NCI-H2081 treated with DMSO at 0.1 percent for 48 hours (cell line): ENCODE measurements at regions not wholly inside any gene's neighbourhood (a gene's known extent, or its start where the extent isn't known, plus 50 kb on each side); places are given as distances from the start of the nearest gene placed in this dataset.
A peak's percentile ranks its signal among the peaks of the same experiment; 100 is the strongest.

ENCODE experiments used
- DNase-seq: peaks from one replicate; lab custom pipeline; 2025; lab: John Stamatoyannopoulos, UW

- no peak for DNase-seq
Measured at GRCh38 chr4:187602339-187603092, 393.1 kb upstream of the ZFP42 start.

- DNase-seq, result no peak
Measured at GRCh38 chr4:187603093-187604025, 392.2 kb upstream of the ZFP42 start.

- no peak for DNase-seq
Measured at GRCh38 chr4:187604984-187605383, 390.6 kb upstream of the ZFP42 start.

- DNase-seq, result peak; percentile 2
Measured at GRCh38 chr4:187606581-187606980, 389.0 kb upstream of the ZFP42 start.

GRCh38 chr4:187608001-187608421, 387.6 kb upstream of the ZFP42 start:
- no peak for DNase-seq

GRCh38 chr4:187612301-187612700, 383.3 kb upstream of the ZFP42 start:
- no peak for DNase-seq

GRCh38 chr4:187613089-187613839, 382.3 kb upstream of the ZFP42 start:
- DNase-seq, result no peak

GRCh38 chr4:187615972-187616371, 379.6 kb upstream of the ZFP42 start:
- DNase-seq, result no peak

GRCh38 chr4:187617113-187617512, 378.5 kb upstream of the ZFP42 start:
- peak; percentile 7 for DNase-seq

- DNase-seq, result no peak
Measured at GRCh38 chr4:187618701-187619281, 376.8 kb upstream of the ZFP42 start.

GRCh38 chr4:187619319-187619718, 376.3 kb upstream of the ZFP42 start:
- DNase-seq, result no peak

GRCh38 chr4:187632260-187632995, 363.1 kb upstream of the ZFP42 start:
- DNase-seq, result no peak

- no peak for DNase-seq
Measured at GRCh38 chr4:187633245-187633644, 362.3 kb upstream of the ZFP42 start.

- DNase-seq, result no peak
Measured at GRCh38 chr4:187656959-187657358, 338.6 kb upstream of the ZFP42 start.

GRCh38 chr4:187663076-187663475, 332.5 kb upstream of the ZFP42 start:
- no peak for DNase-seq

GRCh38 chr4:187664011-187664410, 331.6 kb upstream of the ZFP42 start:
- DNase-seq, result no peak

- DNase-seq, result no peak
Measured at GRCh38 chr4:187665086-187665485, 330.5 kb upstream of the ZFP42 start.

- DNase-seq, result no peak
Measured at GRCh38 chr4:187666034-187666433, 329.5 kb upstream of the ZFP42 start.

- no peak for DNase-seq
Measured at GRCh38 chr4:187666697-187667494, 328.7 kb upstream of the ZFP42 start.

- no peak for DNase-seq
Measured at GRCh38 chr4:187668526-187669082, 327.0 kb upstream of the ZFP42 start.
